Osteoblast (primary cell): ENCODE measurements at regions not wholly inside any gene's neighbourhood (a gene's known extent, or its start where the extent isn't known, plus 50 kb on each side); places are given as distances from the start of the nearest gene placed in this dataset.

Source experiments
- DNase-seq: peaks from one replicate; pipeline ENCODE4 v3.0.0; 2011; ENCODE audit warnings: low spot score, mixed read lengths; ENCODE audit not compliant: insufficient read length; ENCODE audit errors: missing footprints
- H2AFZ ChIP-seq: 2 replicates; pipeline ENCODE4 v1.6.0; 2011; ENCODE audit warnings: mild to moderate bottlenecking, low read length
- H3K27ac ChIP-seq: 2 replicates; pipeline ENCODE4 v1.5.1; 2011; ENCODE audit warnings: mild to moderate bottlenecking, low read depth, low read length, moderate library complexity
- H3K27me3 ChIP-seq: 2 replicates; pipeline ENCODE4 v1.6.0; 2012; ENCODE audit warnings: mild to moderate bottlenecking, control low read depth, inconsistent platforms, low read length, moderate library complexity; ENCODE audit not compliant: insufficient read depth
- H3K36me3 ChIP-seq: 2 replicates; pipeline ENCODE4 v1.5.1; 2011; ENCODE audit warnings: mild to moderate bottlenecking, low read length, control low read depth, moderate library complexity; ENCODE audit not compliant: insufficient read depth
- H3K4me1 ChIP-seq: 2 replicates; pipeline ENCODE4 v1.5.1; 2011; ENCODE audit warnings: mild to moderate bottlenecking, low read length, control low read depth, moderate library complexity; ENCODE audit not compliant: insufficient read depth
- H3K4me2 ChIP-seq: 2 replicates; pipeline ENCODE4 v1.6.0; 2011; ENCODE audit warnings: mild to moderate bottlenecking, low read length; ENCODE audit not compliant: insufficient read depth
- H3K4me3 ChIP-seq: fragments of 200-600 bp; sonication (generic); 3 replicates; pipeline ENCODE4 v1.5.1; 2012; ENCODE audit warnings: mild to moderate bottlenecking, low read length, inconsistent platforms; ENCODE audit not compliant: insufficient read depth
- H3K79me2 ChIP-seq: 2 replicates; pipeline ENCODE4 v1.6.0; 2012; ENCODE audit warnings: mild to moderate bottlenecking, low read length, control low read depth, inconsistent platforms; ENCODE audit not compliant: insufficient read depth
- H3K9me3 ChIP-seq: 2 replicates; pipeline ENCODE4 v1.5.1; 2011; ENCODE audit warnings: low read depth, low read length, control low read depth
- H4K20me1 ChIP-seq: 2 replicates; pipeline ENCODE4 v1.6.0; 2012; ENCODE audit warnings: mild to moderate bottlenecking, low read length, control low read depth; ENCODE audit not compliant: insufficient read depth
- TF ChIP-seq, protein P1 (sequence below): IDR thresholded peaks from 2 replicates; pipeline ENCODE4 v1.5.1; 2011; ENCODE audit warnings: mild to moderate bottlenecking, low read depth, low read length, moderate library complexity; ENCODE audit errors: extremely low read depth

DNA sequence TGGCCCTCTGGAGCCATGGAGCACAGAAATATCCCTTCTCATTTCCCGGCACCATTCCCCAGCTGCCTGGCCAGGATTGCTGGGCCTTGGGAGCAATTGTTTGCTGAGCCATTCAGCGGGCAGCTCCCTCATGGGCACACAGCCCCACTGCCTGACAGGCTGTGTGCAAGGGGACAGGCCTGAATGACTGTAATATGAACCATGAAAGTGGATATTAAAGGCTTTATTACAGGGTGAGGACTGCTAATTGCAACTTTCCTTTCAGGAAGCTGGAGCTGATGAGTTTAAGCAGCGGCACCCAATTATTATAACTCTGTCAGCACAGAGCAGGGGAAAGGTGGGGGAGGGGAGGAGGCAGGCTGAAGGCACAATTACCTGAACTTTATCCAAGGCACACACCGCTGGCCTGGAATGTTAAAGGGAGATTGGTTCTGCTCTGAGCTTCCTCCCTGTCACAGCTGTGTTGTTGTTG, 159.8 kb upstream of the SDK2 start:
- no peak overlapping the region for H3K4me2 ChIP-seq
- TF ChIP-seq, protein P1, sequence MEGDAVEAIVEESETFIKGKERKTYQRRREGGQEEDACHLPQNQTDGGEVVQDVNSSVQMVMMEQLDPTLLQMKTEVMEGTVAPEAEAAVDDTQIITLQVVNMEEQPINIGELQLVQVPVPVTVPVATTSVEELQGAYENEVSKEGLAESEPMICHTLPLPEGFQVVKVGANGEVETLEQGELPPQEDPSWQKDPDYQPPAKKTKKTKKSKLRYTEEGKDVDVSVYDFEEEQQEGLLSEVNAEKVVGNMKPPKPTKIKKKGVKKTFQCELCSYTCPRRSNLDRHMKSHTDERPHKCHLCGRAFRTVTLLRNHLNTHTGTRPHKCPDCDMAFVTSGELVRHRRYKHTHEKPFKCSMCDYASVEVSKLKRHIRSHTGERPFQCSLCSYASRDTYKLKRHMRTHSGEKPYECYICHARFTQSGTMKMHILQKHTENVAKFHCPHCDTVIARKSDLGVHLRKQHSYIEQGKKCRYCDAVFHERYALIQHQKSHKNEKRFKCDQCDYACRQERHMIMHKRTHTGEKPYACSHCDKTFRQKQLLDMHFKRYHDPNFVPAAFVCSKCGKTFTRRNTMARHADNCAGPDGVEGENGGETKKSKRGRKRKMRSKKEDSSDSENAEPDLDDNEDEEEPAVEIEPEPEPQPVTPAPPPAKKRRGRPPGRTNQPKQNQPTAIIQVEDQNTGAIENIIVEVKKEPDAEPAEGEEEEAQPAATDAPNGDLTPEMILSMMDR = no peak
- no peaks in the 10 kb centered on the region for H3K27me3 ChIP-seq
- H3K79me2 ChIP-seq = no peaks in the 10 kb centered on the region
- no peaks in the 10 kb centered on the region for H4K20me1 ChIP-seq
- H3K36me3 ChIP-seq = no peaks in the 10 kb centered on the region
- H2AFZ ChIP-seq = no peak overlapping the region
- no peak for DNase-seq
- H3K9me3 ChIP-seq = peaks cover 4% of the 10 kb centered on the region
- no peak overlapping the region for H3K4me3 ChIP-seq
- H3K4me1 ChIP-seq = no peaks in the 10 kb centered on the region
- no peak overlapping the region for H3K27ac ChIP-seq

DNA sequence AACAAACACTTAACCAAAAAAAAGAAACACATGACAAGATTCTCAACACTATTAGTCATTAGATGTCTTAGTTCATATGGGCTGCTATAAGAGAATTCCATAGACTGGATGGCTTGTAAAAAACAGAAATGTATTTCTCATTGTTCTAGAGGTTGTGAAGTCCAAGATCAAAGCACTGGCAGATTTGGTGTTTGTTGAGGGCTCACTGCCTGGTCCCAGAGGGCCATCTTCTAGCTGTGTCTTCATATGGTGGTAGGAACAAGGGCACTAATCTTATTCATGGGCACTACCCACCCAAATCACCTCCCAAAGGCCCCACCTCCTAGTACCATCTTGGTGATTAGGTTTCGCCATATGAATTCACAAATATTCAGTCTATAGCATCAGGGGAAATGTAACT, 162.5 kb upstream of the SDK2 start:
- no peaks in the 10 kb centered on the region for H3K36me3 ChIP-seq
- H3K4me1 ChIP-seq = no peaks in the 10 kb centered on the region
- no peak overlapping the region for H3K27ac ChIP-seq
- DNase-seq = no peak
- H2AFZ ChIP-seq = no peak overlapping the region
- peaks cover 4% of the 10 kb centered on the region for H3K9me3 ChIP-seq
- no peaks in the 10 kb centered on the region for H3K79me2 ChIP-seq
- H3K4me2 ChIP-seq = no peak overlapping the region
- H3K27me3 ChIP-seq = no peaks in the 10 kb centered on the region
- H4K20me1 ChIP-seq = no peaks in the 10 kb centered on the region
- H3K4me3 ChIP-seq = no peak overlapping the region
- TF ChIP-seq, protein P1 = no peak

DNA sequence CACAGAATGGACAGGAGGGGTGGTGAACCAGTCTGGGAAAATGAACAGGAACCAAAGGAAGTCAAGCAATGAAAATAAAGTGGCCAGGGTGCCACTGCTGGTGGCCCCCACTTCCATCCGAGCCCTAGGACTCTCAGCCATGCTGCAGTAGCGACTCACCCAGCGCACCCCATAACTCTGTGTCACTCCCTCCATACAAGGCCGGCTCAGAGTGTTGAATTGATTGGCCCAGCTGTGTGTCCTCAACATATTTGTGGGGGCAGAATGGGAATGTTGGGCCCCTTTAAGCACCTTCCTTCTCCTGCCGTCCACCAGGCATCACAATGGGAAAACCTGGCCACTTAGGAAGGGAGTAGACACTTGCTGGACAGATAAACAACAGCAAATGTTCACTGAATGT, 169.0 kb upstream of the SDK2 start:
- no peak overlapping the region for H3K27ac ChIP-seq
- no peaks in the 10 kb centered on the region for H4K20me1 ChIP-seq
- H3K4me2 ChIP-seq = no peak overlapping the region
- no peak for DNase-seq
- H3K36me3 ChIP-seq = no peaks in the 10 kb centered on the region
- H3K79me2 ChIP-seq = no peaks in the 10 kb centered on the region
- no peak overlapping the region for H3K4me3 ChIP-seq
- TF ChIP-seq, protein P1 = no peak
- H3K4me1 ChIP-seq = no peaks in the 10 kb centered on the region
- H2AFZ ChIP-seq = no peak overlapping the region
- H3K27me3 ChIP-seq = no peaks in the 10 kb centered on the region
- H3K9me3 ChIP-seq = no peaks in the 10 kb centered on the region

DNA sequence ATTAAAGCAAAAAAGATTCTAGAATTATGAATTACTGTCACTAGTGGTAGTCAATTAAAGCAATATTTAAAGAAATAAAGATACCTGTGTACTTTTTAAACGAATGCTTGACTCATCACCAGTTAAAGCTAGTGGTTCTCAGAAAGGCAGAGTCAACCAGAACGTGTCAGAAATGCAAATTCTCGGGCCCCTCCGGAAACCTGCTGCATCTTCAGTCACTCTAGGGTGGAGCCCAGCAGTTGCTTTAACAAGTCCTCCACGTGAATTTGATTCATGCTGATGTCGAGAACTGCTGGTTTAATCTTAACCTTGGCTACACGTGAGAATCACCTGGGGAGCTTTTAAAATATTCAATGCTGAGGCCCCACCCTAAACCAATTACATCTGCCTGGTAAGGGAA, 169.8 kb upstream of the SDK2 start:
- Histone ChIP-seq H3K79me2 (no peaks in the 10 kb centered on the region), H3K36me3 (no peaks in the 10 kb centered on the region), H2AFZ (no peak overlapping the region), H3K4me1 (no peaks in the 10 kb centered on the region), H3K4me2 (no peak overlapping the region), H3K27ac (no peak overlapping the region), H4K20me1 (no peaks in the 10 kb centered on the region), H3K9me3 (no peaks in the 10 kb centered on the region), H3K27me3 (no peaks in the 10 kb centered on the region), H3K4me3 (no peak overlapping the region)
- TF ChIP-seq, protein P1 = no peak
- no peak for DNase-seq
